WTC11 (cell line): ENCODE measurements at regions not wholly inside any gene's neighbourhood (a gene's known extent, or its start where the extent isn't known, plus 50 kb on each side); places are given as distances from the start of the nearest gene placed in this dataset.

Source experiments
- ATAC-seq: fragments of 200-7000 bp; cut with Tn5 transposase; 2 replicates; pipeline ENCODE4 v1.10.0; 2021; ENCODE audit warnings: mild to moderate bottlenecking, moderate library complexity
- CTCF ChIA-PET: fragments of 300-600 bp; sonication (Branson Sonifier 250); formaldehyde crosslinking; loops from one replicate; lab custom pipeline; 2021; ENCODE audit warnings: antibody characterized with exemption; lab: Charles Lee
- POLR2A ChIA-PET: fragments of 350-600 bp; sonication (Branson Sonifier 250); formaldehyde crosslinking; loops from one replicate; lab custom pipeline; 2021; ENCODE audit warnings: antibody characterized with exemption; lab: Charles Lee
- DNase-seq: peaks from one replicate; pipeline ENCODE4 v3.0.0; 2021; ENCODE audit warnings: low spot score
- H3K27ac Mint-ChIP-seq: 2 replicates; pipeline ENCODE4 v1.8.0; 2021; ENCODE audit warnings: mixed read lengths
- H3K27me3 Mint-ChIP-seq: 2 replicates; pipeline ENCODE4 v1.8.0; 2021; ENCODE audit warnings: low read depth, mild to moderate bottlenecking, moderate library complexity, mixed read lengths
- H3K36me3 Mint-ChIP-seq: 2 replicates; pipeline ENCODE4 v1.8.0; 2021; ENCODE audit warnings: mixed read lengths
- H3K4me1 Mint-ChIP-seq: 2 replicates; pipeline ENCODE4 v1.8.0; 2022; ENCODE audit warnings: mixed read lengths
- H3K4me3 Mint-ChIP-seq: 2 replicates; pipeline ENCODE4 v1.8.0; 2021; ENCODE audit warnings: mild to moderate bottlenecking, moderate library complexity, mixed read lengths
- H3K9me3 Mint-ChIP-seq: 2 replicates; pipeline ENCODE4 v1.8.0; 2021; ENCODE audit warnings: mixed read lengths
- ESRRA ChIP-seq: sonication (generic); formaldehyde crosslinking; IDR thresholded peaks from 2 replicates; pipeline ENCODE4 v1.8.1; 2022; ENCODE audit warnings: mild to moderate bottlenecking, missing genetic modification reagents, borderline replicate concordance
- FOXJ3 ChIP-seq: sonication (generic); formaldehyde crosslinking; IDR thresholded peaks from 2 replicates; pipeline ENCODE4 v1.9.0; 2021; ENCODE audit warnings: missing genetic modification reagents, mild to moderate bottlenecking, borderline replicate concordance
- GRHL2 ChIP-seq: fragments of 250-450 bp; sonication (Bioruptor Pico); IDR thresholded peaks from 2 replicates; pipeline ENCODE4 v1.8.0; 2022; ENCODE audit warnings: mild to moderate bottlenecking, moderate library complexity; ENCODE audit not compliant: insufficient replicate concordance, severe bottlenecking
- MYBL2 ChIP-seq: sonication (generic); formaldehyde crosslinking; IDR thresholded peaks from 2 replicates; pipeline ENCODE4 v1.8.1; 2023; ENCODE audit warnings: mild to moderate bottlenecking, moderate library complexity, missing genetic modification reagents
- PRDM15 ChIP-seq: sonication (generic); formaldehyde crosslinking; IDR thresholded peaks from 2 replicates; pipeline ENCODE4 v1.8.0; 2022; ENCODE audit warnings: missing genetic modification reagents
- PRRX2 ChIP-seq: fragments of 250-450 bp; sonication (Bioruptor Pico); IDR thresholded peaks from 2 replicates; pipeline ENCODE4 v1.8.0; 2021; ENCODE audit warnings: mild to moderate bottlenecking
- SP1 ChIP-seq: sonication (generic); formaldehyde crosslinking; conservative IDR thresholded peaks from 2 replicates; pipeline ENCODE4 v1.8.1; 2022; ENCODE audit warnings: missing genetic modification reagents
- TEAD1 ChIP-seq: sonication (generic); formaldehyde crosslinking; IDR thresholded peaks from 2 replicates; pipeline ENCODE4 v1.8.0; 2022; ENCODE audit warnings: mild to moderate bottlenecking, missing genetic modification reagents
- ZBTB43 ChIP-seq: sonication (generic); formaldehyde crosslinking; IDR thresholded peaks from 2 replicates; pipeline ENCODE4 v1.8.1; 2023; ENCODE audit warnings: mild to moderate bottlenecking, missing genetic modification reagents
- ZNF219 ChIP-seq: sonication (generic); formaldehyde crosslinking; IDR thresholded peaks from 2 replicates; pipeline ENCODE4 v1.8.0; 2023; ENCODE audit warnings: missing genetic modification reagents, mild to moderate bottlenecking, borderline replicate concordance
- ZNF263 ChIP-seq: sonication (generic); formaldehyde crosslinking; IDR thresholded peaks from 2 replicates; pipeline ENCODE4 v1.8.1; 2022; ENCODE audit warnings: low read depth, mild to moderate bottlenecking, moderate library complexity, missing genetic modification reagents
- TF ChIP-seq, protein P1 (sequence below): fragments of 250-450 bp; sonication (Bioruptor Pico); IDR thresholded peaks from 2 replicates; pipeline ENCODE4 v1.9.0; 2021; ENCODE audit warnings: moderate library complexity, mild to moderate bottlenecking, inconsistent platforms, borderline replicate concordance
- TF ChIP-seq, protein P2 (sequence below): fragments of 200-600 bp; IDR thresholded peaks from 2 replicates; pipeline ENCODE4 v1.8.0; 2022; ENCODE audit warnings: antibody characterized with exemption

- Mint-ChIP-seq H3K27ac (peak overlapping the region; percentile 7; the same call in 1 of the 2 replicates), H3K9me3 (peaks cover 7% of the 10 kb centered on the region; the same call in 1 of the 2 replicates), H3K4me3 (peak overlapping the region; percentile 10; the same call in 1 of the 2 replicates), H3K4me1 (peaks cover 50% of the 10 kb centered on the region), H3K36me3 (peaks cover 3% of the 10 kb centered on the region; the same call in 1 of the 2 replicates), H3K27me3 (no peaks in the 10 kb centered on the region)
- ChIA-PET CTCF (interaction anchor here (0.6 to 1.4 kb wide), 5 partner anchors 9 to 99 kb away, joined by 3 to 6 read pairs (median 5); no protein-coding TSS in a partner anchor), POLR2A (interaction anchor here (1.0 kb wide), 1 partner anchor 9 kb away, joined by 4 read pairs; no protein-coding TSS in a partner anchor)
- no peak for DNase-seq
- TF ChIP-seq PRDM15 (peak; percentile 72), PRRX2 (CRISPR knock-in tag) (no peak)
- no peak for ATAC-seq
Observed at GRCh38 chr11:70610566-70611565, 212.5 kb downstream of the CTTN start.

DNA sequence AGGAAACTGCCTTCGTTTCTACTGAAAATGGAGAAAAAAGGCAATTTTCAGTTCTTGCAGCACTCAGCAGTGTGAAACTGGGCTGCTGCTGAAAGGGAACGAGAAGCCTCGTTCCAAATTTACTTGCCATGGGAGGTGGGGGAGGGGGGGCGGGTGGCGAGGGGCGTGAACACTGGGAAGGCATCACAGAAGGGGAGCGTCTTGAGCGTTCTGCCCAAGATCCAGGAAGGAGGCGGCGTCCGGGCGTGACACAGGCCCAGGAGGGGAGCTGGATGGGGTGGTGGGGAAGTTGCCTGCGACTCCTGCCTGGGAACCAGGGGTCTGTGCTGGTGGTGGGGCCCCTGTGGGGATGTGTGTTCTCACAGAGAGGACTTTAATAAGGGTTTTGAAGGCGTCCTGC, 213.5 kb downstream of the CTTN start:
- peaks cover 3% of the 10 kb centered on the region; the same call in 1 of the 2 replicates for H3K36me3 Mint-ChIP-seq
- no peak overlapping the region for H3K4me3 Mint-ChIP-seq
- peaks cover 47% of the 10 kb centered on the region for H3K4me1 Mint-ChIP-seq
- DNase-seq (no peak), ATAC-seq (peak; percentile 59)
- TF ChIP-seq TEAD1 (CRISPR knock-in tag) (no peak), ESRRA (CRISPR knock-in tag) (no peak), GRHL2 (CRISPR knock-in tag) (no peak), ZBTB43 (no peak), ZNF263 (no peak), SP1 (CRISPR knock-in tag) (no peak), FOXJ3 (CRISPR knock-in tag) (no peak), MYBL2 (CRISPR knock-in tag) (no peak), ZNF219 (CRISPR knock-in tag) (no peak)
- TF ChIP-seq, protein P1, sequence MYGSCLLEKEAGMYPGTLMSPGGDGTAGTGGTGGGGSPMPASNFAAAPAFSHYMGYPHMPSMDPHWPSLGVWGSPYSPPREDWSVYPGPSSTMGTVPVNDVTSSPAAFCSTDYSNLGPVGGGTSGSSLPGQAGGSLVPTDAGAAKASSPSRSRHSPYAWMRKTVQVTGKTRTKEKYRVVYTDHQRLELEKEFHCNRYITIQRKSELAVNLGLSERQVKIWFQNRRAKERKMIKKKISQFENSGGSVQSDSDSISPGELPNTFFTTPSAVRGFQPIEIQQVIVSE (CRISPR knock-in tag) = no peak
- TF ChIP-seq, protein P2, sequence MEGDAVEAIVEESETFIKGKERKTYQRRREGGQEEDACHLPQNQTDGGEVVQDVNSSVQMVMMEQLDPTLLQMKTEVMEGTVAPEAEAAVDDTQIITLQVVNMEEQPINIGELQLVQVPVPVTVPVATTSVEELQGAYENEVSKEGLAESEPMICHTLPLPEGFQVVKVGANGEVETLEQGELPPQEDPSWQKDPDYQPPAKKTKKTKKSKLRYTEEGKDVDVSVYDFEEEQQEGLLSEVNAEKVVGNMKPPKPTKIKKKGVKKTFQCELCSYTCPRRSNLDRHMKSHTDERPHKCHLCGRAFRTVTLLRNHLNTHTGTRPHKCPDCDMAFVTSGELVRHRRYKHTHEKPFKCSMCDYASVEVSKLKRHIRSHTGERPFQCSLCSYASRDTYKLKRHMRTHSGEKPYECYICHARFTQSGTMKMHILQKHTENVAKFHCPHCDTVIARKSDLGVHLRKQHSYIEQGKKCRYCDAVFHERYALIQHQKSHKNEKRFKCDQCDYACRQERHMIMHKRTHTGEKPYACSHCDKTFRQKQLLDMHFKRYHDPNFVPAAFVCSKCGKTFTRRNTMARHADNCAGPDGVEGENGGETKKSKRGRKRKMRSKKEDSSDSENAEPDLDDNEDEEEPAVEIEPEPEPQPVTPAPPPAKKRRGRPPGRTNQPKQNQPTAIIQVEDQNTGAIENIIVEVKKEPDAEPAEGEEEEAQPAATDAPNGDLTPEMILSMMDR = no peak
- no peak overlapping the region; the same call in 1 of the 2 replicates for H3K27ac Mint-ChIP-seq
- POLR2A ChIA-PET = no interaction called here
- no peaks in the 10 kb centered on the region for H3K27me3 Mint-ChIP-seq
- peaks cover 7% of the 10 kb centered on the region; the same call in 1 of the 2 replicates for H3K9me3 Mint-ChIP-seq
- CTCF ChIA-PET = no interaction called here
